GM12864 (cell line): ENCODE measurements at regions not wholly inside any gene's neighbourhood (a gene's known extent, or its start where the extent isn't known, plus 50 kb on each side); places are given as distances from the start of the nearest gene placed in this dataset.

ENCODE experiments used
- DNase-seq: peaks from one replicate; pipeline ENCODE4 v3.0.0-alpha.2; 2011; ENCODE audit warnings: low read depth
- H3K4me3 ChIP-seq: 2 replicates; pipeline ENCODE4 v1.5.1; 2011; ENCODE audit warnings: mild to moderate bottlenecking, low read depth, low read length, control low read depth
- CTCF ChIP-seq: IDR thresholded peaks from 2 replicates; pipeline ENCODE4 v1.5.1; 2011; ENCODE audit warnings: low read depth, mild to moderate bottlenecking, moderate library complexity, low read length, control low read depth, inconsistent platforms; ENCODE audit errors: missing control alignments

- no peak for TF ChIP-seq CTCF
- no peak for DNase-seq
- no peak overlapping the region for H3K4me3 ChIP-seq
Observed at GRCh38 chr6:110044096-110044495, 66.0 kb downstream of the GPR6 start.

GRCh38 chr6:110044622-110045021 is 66.5 kb downstream of the GPR6 start:
- no peak for DNase-seq
- TF ChIP-seq CTCF, result no peak
- H3K4me3 ChIP-seq, result no peak overlapping the region

GRCh38 chr6:110048221-110048875 is 70.2 kb downstream of the GPR6 start:
- DNase-seq, result no peak
- no peak for TF ChIP-seq CTCF

GRCh38 chr6:110049696-110050439 is 71.8 kb downstream of the GPR6 start:
- DNase-seq, result no peak
- no peak overlapping the region for H3K4me3 ChIP-seq
- no peak for TF ChIP-seq CTCF

More at GRCh38 chr6:110048221-110048875, 70.2 kb downstream of the GPR6 start:
- no peak overlapping the region for H3K4me3 ChIP-seq
